ENCODE measurements at regions not wholly inside any gene's neighbourhood (a gene's known extent, or its start where the extent isn't known, plus 50 kb on each side); places are given as distances from the start of the nearest gene placed in this dataset.
"Not testable (repeated sequence)": the region's sequence is repeated elsewhere in the genome, so short reads cannot be mapped to it uniquely, and the experiment has no call there.

GRCh38 chr14:81613341-81614045 lies 79.8 kb upstream of the SEL1L start:
- intact Hi-C loops (cut with DNase I): no loop called here
- Histone ChIP-seq H3K27ac (no peak overlapping the region), H3K4me1 (replicated peaks in 1 of 2) (no peaks in the 10 kb centered on the region), H3K4me3 (no peak overlapping the region), H3K36me3 (replicated peaks in 1 of 2) (no peaks in the 10 kb centered on the region), H3K9me3 (replicated peaks in 1 of 3) (no peaks in the 10 kb centered on the region), H3K27me3 (no peaks in the 10 kb centered on the region)
- no peak for TF ChIP-seq CTCF (IDR thresholded peaks at IDR 0.05)
- TF ChIP-seq POLR2A (IDR thresholded peaks at IDR 0.05): no peak
- WGBS, 4 donors: 45 to 61% (median 58%) methylated on average over 6 of the region's 6 CpGs
- no peak for DNase-seq

GRCh38 chr14:81614302-81614701 lies 80.6 kb upstream of the SEL1L start:
- H3K27ac ChIP-seq; H3K4me1 ChIP-seq (replicated peaks in 1 of 2); intact Hi-C loops (cut with DNase I); H3K9me3 ChIP-seq (replicated peaks in 1 of 3); H3K36me3 ChIP-seq (replicated peaks in 1 of 2); DNase-seq; H3K27me3 ChIP-seq; H3K4me3 ChIP-seq: not testable (repeated sequence)
- 77 to 89% (median 84%) methylated on average over 9 of the region's 9 CpGs for WGBS, 4 donors

- no peaks in the 10 kb centered on the region for H3K36me3 ChIP-seq (replicated peaks in 1 of 2)
- TF ChIP-seq CTCF (IDR thresholded peaks at IDR 0.05): no peak
- TF ChIP-seq POLR2A (IDR thresholded peaks at IDR 0.05): no peak
- no peak overlapping the region for H3K27ac ChIP-seq
- no peaks in the 10 kb centered on the region for H3K27me3 ChIP-seq
- 73 to 81% (median 76%) methylated on average over 3 of the region's 3 CpGs for WGBS, 4 donors
- DNase-seq: no peak
- no peaks in the 10 kb centered on the region for H3K9me3 ChIP-seq (replicated peaks in 1 of 3)
- intact Hi-C loops (cut with DNase I): no loop called here
- H3K4me3 ChIP-seq: no peak overlapping the region
- no peaks in the 10 kb centered on the region for H3K4me1 ChIP-seq (replicated peaks in 1 of 2)
Measured at GRCh38 chr14:81618695-81619094, 85.0 kb upstream of the SEL1L start.

GRCh38 chr14:81619816-81620215 lies 86.2 kb upstream of the SEL1L start:
- no peaks in the 10 kb centered on the region for H3K4me1 ChIP-seq (replicated peaks in 1 of 2)
- H3K27ac ChIP-seq: no peak overlapping the region
- TF ChIP-seq CTCF (IDR thresholded peaks at IDR 0.05): no peak
- no peak for DNase-seq
- no peak overlapping the region for H3K4me3 ChIP-seq
- H3K27me3 ChIP-seq: no peaks in the 10 kb centered on the region
- intact Hi-C loops (cut with DNase I): no loop called here
- no peaks in the 10 kb centered on the region for H3K36me3 ChIP-seq (replicated peaks in 1 of 2)
- WGBS, 4 donors: 75 to 84% (median 77%) methylated on average over 6 of the region's 6 CpGs
- no peaks in the 10 kb centered on the region for H3K9me3 ChIP-seq (replicated peaks in 1 of 3)

- intact Hi-C loops (cut with DNase I); H3K27ac ChIP-seq; H3K27me3 ChIP-seq; H3K4me1 ChIP-seq (replicated peaks in 1 of 2); DNase-seq; H3K36me3 ChIP-seq (replicated peaks in 1 of 2); H3K4me3 ChIP-seq; H3K9me3 ChIP-seq (replicated peaks in 1 of 3): not testable (repeated sequence)
- WGBS, 4 donors: 82 to 91% (median 88%) methylated on average over 6 to 55 of the region's 55 CpGs
Measured at GRCh38 chr14:81623771-81624396, 90.2 kb upstream of the SEL1L start.
